Epithelial cell of proximal tubule (primary cell): ENCODE measurements at regions not wholly inside any gene's neighbourhood (a gene's known extent, or its start where the extent isn't known, plus 50 kb on each side); places are given as distances from the start of the nearest gene placed in this dataset.

ENCODE experiments used
- DNase-seq: peaks from one replicate; pipeline ENCODE4 v3.0.0-alpha.2; 2011; ENCODE audit warnings: low read depth
- H3K4me3 ChIP-seq: 2 replicates; pipeline ENCODE4 v1.5.1; 2011; ENCODE audit warnings: low read depth, mild to moderate bottlenecking, low read length
- TF ChIP-seq, protein P1 (sequence below): conservative IDR thresholded peaks from 2 replicates; pipeline ENCODE4 v1.5.1; 2012; ENCODE audit warnings: low read depth, mild to moderate bottlenecking, low read length

DNA sequence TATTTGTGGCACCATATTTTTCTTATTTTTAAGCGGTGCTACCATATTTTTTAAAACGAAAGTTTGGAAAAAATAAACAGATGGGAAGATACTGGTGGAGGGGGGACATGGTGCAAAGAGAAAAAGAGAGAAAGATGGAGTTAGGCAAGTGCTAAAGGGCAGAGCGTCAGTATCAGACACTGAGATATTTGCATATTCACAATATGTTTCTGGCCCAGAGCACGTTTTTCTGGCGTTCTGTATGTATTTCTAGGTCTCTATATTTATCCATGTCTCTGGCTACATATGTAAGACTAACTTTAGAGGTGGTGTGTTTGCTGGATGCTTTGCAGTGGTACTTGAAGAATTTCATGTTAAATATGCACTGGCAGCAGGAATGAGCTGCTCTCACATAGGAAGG lies 414.0 kb downstream of the TLE4 start:
- H3K4me3 ChIP-seq = no peak overlapping the region
- DNase-seq = no peak
- TF ChIP-seq, protein P1, sequence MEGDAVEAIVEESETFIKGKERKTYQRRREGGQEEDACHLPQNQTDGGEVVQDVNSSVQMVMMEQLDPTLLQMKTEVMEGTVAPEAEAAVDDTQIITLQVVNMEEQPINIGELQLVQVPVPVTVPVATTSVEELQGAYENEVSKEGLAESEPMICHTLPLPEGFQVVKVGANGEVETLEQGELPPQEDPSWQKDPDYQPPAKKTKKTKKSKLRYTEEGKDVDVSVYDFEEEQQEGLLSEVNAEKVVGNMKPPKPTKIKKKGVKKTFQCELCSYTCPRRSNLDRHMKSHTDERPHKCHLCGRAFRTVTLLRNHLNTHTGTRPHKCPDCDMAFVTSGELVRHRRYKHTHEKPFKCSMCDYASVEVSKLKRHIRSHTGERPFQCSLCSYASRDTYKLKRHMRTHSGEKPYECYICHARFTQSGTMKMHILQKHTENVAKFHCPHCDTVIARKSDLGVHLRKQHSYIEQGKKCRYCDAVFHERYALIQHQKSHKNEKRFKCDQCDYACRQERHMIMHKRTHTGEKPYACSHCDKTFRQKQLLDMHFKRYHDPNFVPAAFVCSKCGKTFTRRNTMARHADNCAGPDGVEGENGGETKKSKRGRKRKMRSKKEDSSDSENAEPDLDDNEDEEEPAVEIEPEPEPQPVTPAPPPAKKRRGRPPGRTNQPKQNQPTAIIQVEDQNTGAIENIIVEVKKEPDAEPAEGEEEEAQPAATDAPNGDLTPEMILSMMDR = no peak

DNA sequence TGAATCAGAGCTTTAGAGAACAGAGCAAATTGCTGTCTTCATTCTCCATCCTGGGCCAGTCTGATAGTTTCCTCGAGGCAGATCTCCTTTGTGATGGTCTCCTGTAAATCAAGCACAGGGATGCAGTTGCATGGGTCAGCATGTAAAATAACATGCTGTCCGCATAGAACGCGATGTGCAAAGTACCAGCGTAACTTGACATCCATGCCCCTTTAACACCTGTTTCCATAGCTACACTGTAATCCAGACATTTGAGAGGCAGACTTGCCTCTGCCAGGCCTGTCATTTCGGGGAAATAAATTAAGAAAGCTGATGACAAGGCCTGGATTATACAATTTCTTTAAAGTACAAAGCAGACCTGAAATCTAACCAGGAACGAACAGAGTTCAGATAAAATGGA lies 413.5 kb downstream of the TLE4 start:
- H3K4me3 ChIP-seq = no peak overlapping the region
- no peak for DNase-seq
- TF ChIP-seq, protein P1 = no peak

DNA sequence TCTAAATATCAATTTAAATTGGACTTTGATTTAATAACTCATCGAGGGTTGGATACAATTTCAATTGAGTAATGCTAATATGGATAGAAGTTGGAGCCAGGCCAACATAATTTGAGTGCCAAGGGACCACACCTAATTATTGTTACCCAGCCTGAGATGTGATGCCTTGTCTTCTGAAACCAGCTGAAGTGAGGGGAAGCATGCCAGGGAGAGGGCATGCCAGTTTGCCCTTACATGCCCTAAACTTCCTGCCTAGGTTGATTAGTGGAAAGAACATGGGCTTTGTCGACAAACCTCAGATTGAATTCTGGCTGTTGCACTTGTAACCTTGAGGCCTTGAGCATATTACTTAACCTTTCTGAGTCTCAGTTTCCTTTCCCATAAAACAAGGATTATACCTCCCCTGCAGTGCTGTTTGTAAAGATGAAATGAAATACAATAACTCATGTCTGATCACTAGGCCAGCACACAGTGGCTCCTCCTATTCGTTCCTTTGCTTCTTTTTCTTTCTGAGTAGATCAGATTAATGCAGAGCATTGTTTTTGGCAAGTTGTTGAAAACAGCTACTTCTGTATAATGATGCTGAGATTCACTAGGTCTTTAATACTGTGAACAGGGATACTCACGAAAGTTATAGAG lies 412.8 kb downstream of the TLE4 start:
- no peak overlapping the region for H3K4me3 ChIP-seq
- TF ChIP-seq, protein P1 = no peak
- DNase-seq = no peak

DNA sequence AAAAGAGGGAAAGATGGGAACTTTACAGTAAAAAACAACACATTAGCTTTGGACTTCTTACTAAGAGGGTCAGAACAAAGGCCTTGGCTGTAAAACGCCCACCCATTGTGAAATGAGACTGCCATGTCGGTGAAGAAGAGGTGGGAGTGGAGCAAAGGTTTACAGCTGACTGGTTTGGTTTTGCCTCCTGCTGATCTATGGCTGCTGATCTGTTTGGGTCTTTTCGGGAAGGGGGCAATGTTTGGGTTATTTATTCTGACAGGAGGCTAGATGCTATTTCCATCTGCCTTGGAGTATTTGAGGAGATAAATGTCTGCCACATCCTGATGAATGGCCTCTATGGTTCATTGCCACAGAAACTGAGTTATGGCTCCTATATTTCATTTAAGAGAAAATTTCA lies 408.7 kb downstream of the TLE4 start:
- DNase-seq = no peak
- no peak overlapping the region for H3K4me3 ChIP-seq
- TF ChIP-seq, protein P1 = no peak

DNA sequence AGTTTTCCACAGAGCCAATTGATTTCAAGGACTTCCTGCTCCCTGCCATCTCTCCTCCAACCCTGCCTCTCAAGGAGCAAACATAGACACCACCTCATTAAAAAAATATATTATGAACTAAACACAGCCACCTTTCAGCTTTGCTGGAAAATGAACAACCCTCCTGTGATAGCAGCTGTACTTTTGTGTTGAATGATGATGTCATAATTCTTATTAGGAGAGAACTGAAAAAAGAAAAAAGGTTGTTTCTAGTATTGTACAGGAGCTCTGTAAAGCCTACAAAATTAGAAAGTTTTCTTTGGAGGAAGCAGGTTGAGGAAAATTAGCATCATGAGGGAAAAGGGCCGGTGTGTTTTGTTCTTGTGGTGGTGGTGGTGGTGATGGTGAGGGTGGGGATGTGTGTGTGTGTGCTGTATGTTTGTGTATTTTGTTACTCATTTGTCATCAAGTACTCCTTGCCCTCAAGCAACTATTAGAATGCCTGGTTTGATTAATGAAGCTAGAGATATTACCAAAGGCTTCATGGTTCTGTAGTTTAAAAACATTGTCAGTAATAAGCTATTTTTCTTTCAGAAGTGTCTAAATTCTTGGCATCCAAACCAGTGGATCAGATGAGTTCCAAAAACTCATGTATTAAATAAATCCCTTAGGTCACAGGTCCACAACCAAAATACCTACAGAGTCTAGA lies 405.9 kb downstream of the TLE4 start:
- TF ChIP-seq, protein P1 = no peak
- DNase-seq = no peak
- H3K4me3 ChIP-seq = no peak overlapping the region

DNA sequence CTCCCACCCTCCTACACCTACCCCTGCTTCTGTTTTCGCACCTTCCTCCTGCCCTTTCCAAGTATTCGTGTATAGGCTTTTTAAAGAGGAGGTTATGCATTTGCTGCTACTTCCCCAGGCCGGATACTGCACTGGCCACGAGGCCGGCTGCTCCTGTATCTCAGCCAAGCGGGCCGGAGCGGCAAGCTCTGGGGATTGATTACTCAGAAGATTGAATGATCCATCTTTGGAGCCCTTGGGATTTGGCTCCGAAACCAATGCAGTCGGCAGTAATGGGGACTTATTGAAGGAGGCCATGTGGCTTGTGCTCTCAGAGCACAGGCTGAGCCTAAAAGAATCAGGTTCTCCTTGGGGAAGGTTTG lies 405.3 kb downstream of the TLE4 start:
- H3K4me3 ChIP-seq = no peak overlapping the region
- DNase-seq = no peak
- TF ChIP-seq, protein P1 = no peak
